ENCODE measurements at regions not wholly inside any gene's neighbourhood (a gene's known extent, or its start where the extent isn't known, plus 50 kb on each side); places are given as distances from the start of the nearest gene placed in this dataset.

DNA sequence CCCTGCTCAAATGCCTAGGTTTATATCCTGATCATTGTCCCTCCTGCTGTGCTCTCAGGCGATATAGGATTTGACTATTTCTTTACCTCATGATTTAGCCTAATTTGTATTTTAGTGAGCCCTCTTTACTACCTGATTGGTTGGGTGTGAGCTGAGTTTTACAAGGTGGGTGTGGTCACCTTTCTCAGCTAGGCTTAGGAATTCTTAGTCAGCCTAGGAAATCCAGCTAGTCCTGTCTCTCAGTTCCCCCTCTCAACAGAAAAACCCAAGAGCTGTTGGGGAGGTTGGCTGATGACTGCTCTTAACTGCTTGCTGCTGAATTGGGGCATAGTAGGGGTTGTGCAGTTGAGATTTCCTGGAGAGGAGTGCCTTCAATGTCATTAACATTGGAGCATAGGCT is 100.5 kb upstream of the AADAT start:
- no peak for FAIRE-seq
- TF ChIP-seq, protein P1, sequence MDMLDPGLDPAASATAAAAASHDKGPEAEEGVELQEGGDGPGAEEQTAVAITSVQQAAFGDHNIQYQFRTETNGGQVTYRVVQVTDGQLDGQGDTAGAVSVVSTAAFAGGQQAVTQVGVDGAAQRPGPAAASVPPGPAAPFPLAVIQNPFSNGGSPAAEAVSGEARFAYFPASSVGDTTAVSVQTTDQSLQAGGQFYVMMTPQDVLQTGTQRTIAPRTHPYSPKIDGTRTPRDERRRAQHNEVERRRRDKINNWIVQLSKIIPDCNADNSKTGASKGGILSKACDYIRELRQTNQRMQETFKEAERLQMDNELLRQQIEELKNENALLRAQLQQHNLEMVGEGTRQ (IDR thresholded peaks at IDR 0.05; ENCODE audit: low read length): no peak
- TF ChIP-seq JUN (IDR thresholded peaks at IDR 0.05; ENCODE audit: low read depth, low read length) (no peak), BRCA1 (IDR thresholded peaks at IDR 0.05; ENCODE audit: low read depth, low read length) (no peak), NANOG (IDR thresholded peaks at IDR 0.05; ENCODE audit: insufficient read depth, low read depth, low read length, poor library complexity, severe bottlenecking) (no peak), SIN3A (conservative IDR thresholded peaks at IDR 0.05 in 1 of 2, IDR thresholded peaks at IDR 0.05 in 1 of 2; ENCODE audit: low read depth in 1 of 2, low read length in 2 of 2) (no peak), EGR1 (IDR thresholded peaks at IDR 0.05; ENCODE audit: borderline replicate concordance, low read depth, low read length) (no peak), HDAC6 (IDR thresholded peaks at IDR 0.05; ENCODE audit: low read depth, low read length) (no peak), TBP (IDR thresholded peaks at IDR 0.05; ENCODE audit: low read depth, low read length) (no peak), JUND (IDR thresholded peaks at IDR 0.05; ENCODE audit: low read length) (no peak), KDM1A (IDR thresholded peaks at IDR 0.05; ENCODE audit: borderline replicate concordance, low read length) (no peak), BACH1 (IDR thresholded peaks at IDR 0.05; ENCODE audit: low read length) (no peak), POLR2AphosphoS5 (IDR thresholded peaks at IDR 0.05; ENCODE audit: low read depth, low read length) (no peak), RAD21 (IDR thresholded peaks at IDR 0.05 in 1 of 2, conservative IDR thresholded peaks at IDR 0.05 in 1 of 2; ENCODE audit: low read depth in 2 of 2, low read length in 2 of 2) (no peak)
- TF ChIP-seq, protein P2, sequence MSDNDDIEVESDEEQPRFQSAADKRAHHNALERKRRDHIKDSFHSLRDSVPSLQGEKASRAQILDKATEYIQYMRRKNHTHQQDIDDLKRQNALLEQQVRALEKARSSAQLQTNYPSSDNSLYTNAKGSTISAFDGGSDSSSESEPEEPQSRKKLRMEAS (IDR thresholded peaks at IDR 0.05): no peak

More for the DNA sequence above, 100.5 kb upstream of the AADAT start:
- 83% methylated on average over 1 of the region's 1 CpG; no CpG with 5 or more reads in 1 of the 2 experiments for WGBS, 2 experiments (ENCODE audit: extremely low coverage in 1 of 2, insufficient coverage in 1 of 2, insufficient read length in 1 of 2, insufficient replicate concordance in 2 of 2, low coverage in 1 of 2, low lambda C conversion rate in 2 of 2, missing lambda C conversion rate in 1 of 2)
- Histone ChIP-seq H4K5ac (ENCODE audit: insufficient read length, low read depth, low read length) (no peak overlapping the region), H4K20me1 (replicated peaks in 1 of 2; ENCODE audit: control insufficient read depth in 1 of 2, insufficient read depth in 2 of 2, low read length in 2 of 2) (no peaks in the 10 kb centered on the region), H3K36me3 (ENCODE audit: control insufficient read depth in 2 of 4, insufficient read depth in 4 of 4, low read length in 3 of 4) (no peaks in the 10 kb centered on the region), H2BK12ac (ENCODE audit: low read depth, low read length) (no peak overlapping the region), H3K23me2 (ENCODE audit: low read depth, low read length) (no peaks in the 10 kb centered on the region), H2BK20ac (ENCODE audit: low read length) (no peak overlapping the region), H3K27me3 (replicated peaks in 1 of 4; ENCODE audit: control insufficient read depth in 3 of 4, extremely low read depth in 1 of 4, insufficient read depth in 3 of 4, low read length in 3 of 4) (peaks cover 0 to 4% (median 0%) of the 10 kb centered on the region in 4 experiments; a peak in 2 of 7 replicates), H2BK15ac (ENCODE audit: low read length) (no peak overlapping the region), H2BK5ac (ENCODE audit: low read depth, low read length) (no peak overlapping the region), H3K79me2 (ENCODE audit: control insufficient read depth in 1 of 2, insufficient read depth in 2 of 2, low read length in 2 of 2) (no peaks in the 10 kb centered on the region), H2BK120ac (replicated peaks; ENCODE audit: low read depth, low read length) (no peak overlapping the region), H3K4me3 (ENCODE audit: extremely low read depth in 1 of 4, insufficient read depth in 2 of 4, low read depth in 3 of 4, low read length in 4 of 4) (no peak overlapping the region), H3K18ac (ENCODE audit: extremely low read depth, low read length) (no peak overlapping the region), H3K9me3 (ENCODE audit: insufficient read depth in 2 of 2, low read depth in 1 of 2, low read length in 1 of 2) (no peaks in the 10 kb centered on the region), H4K8ac (ENCODE audit: extremely low read depth, insufficient read depth, low read length) (no peak overlapping the region), H3K56ac (replicated peaks; ENCODE audit: insufficient read length, low read depth, low read length) (no peak overlapping the region), H3K79me1 (ENCODE audit: low read depth, low read length) (no peaks in the 10 kb centered on the region), H3K14ac (ENCODE audit: insufficient read length) (no peak overlapping the region), H3K4me2 (ENCODE audit: insufficient read depth in 1 of 2, low read depth in 2 of 2, low read length in 2 of 2) (no peak overlapping the region), H4K91ac (replicated peaks; ENCODE audit: insufficient read length, low read length) (no peak overlapping the region), H3K4me1 (replicated peaks in 1 of 4; ENCODE audit: control insufficient read depth in 3 of 4, insufficient read depth in 4 of 4, low read length in 3 of 4) (peaks cover 0 to 2% (median 1%) of the 10 kb centered on the region in 4 experiments; a peak in 2 of 7 replicates), H3K4ac (replicated peaks; ENCODE audit: insufficient read length, low read depth, low read length) (no peak overlapping the region), H3K27ac (ENCODE audit: low read depth, low read length) (no peak overlapping the region), H3K9ac (replicated peaks in 1 of 4; ENCODE audit: extremely low read depth in 1 of 4, low read depth in 3 of 4, low read length in 3 of 4) (no peak overlapping the region), H2AFZ (ENCODE audit: low read length) (no peak overlapping the region), H3K23ac (ENCODE audit: insufficient read length) (no peak overlapping the region), H2AK5ac (ENCODE audit: low read depth, low read length) (no peak overlapping the region)
- ChIA-PET POLR2A (ENCODE audit: partially characterized antibody) (no interaction called here), CTCF (ENCODE audit: partially characterized antibody) (interaction anchor here (1.2 to 3.1 kb wide), 2 partner anchors 8 to 69 kb away, joined by 4 to 12 read pairs; no protein-coding TSS in a partner anchor)
- no peak for DNase-seq (ENCODE audit: low read depth in 1 of 2, low spot score in 2 of 2)
